ENCODE measurements at regions not wholly inside any gene's neighbourhood (a gene's known extent, or its start where the extent isn't known, plus 50 kb on each side); places are given as distances from the start of the nearest gene placed in this dataset.

GRCh38 chr2:67952066-67952465 lies 110.7 kb downstream of the C1D start (continued):
- TF ChIP-seq ZNF432 (CRISPR knock-in tag; IDR thresholded peaks at IDR 0.05; ENCODE audit: borderline replicate concordance) (no peak), SRSF4 (IDR thresholded peaks at IDR 0.05; ENCODE audit: low read depth, low read length, poor library complexity, severe bottlenecking) (no peak), ARID4A (CRISPR knock-in tag; IDR thresholded peaks at IDR 0.05; ENCODE audit: borderline replicate concordance) (no peak), SP5 (CRISPR knock-in tag; IDR thresholded peaks at IDR 0.05; ENCODE audit: borderline replicate concordance, low read depth) (no peak), CREB3 (CRISPR knock-in tag; IDR thresholded peaks at IDR 0.05) (no peak), MXD3 (CRISPR knock-in tag; IDR thresholded peaks at IDR 0.05) (no peak)

GRCh38 chr2:67954093-67954748 lies 108.6 kb downstream of the C1D start:
- Histone ChIP-seq H3K27ac (ENCODE audit: extremely low read length, insufficient read depth, low read length) (peak overlapping the region; percentile 22), H3K36me3 (replicated peaks in 1 of 2; ENCODE audit: control insufficient read depth in 1 of 2, insufficient read depth in 2 of 2, low read length in 2 of 2) (no peaks in the 10 kb centered on the region), H3K79me2 (ENCODE audit: insufficient read depth, low read length) (no peaks in the 10 kb centered on the region), H3K4me3 (replicated peaks in 1 of 3; ENCODE audit: insufficient read depth in 1 of 3, low read depth in 2 of 3, low read length in 3 of 3) (no peak overlapping the region), H4K20me1 (ENCODE audit: insufficient read depth, low read length) (no peaks in the 10 kb centered on the region), H3K4me2 (ENCODE audit: low read depth, low read length) (no peak overlapping the region), H3K4me1 (ENCODE audit: insufficient read depth, low read length) (peaks cover 4% of the 10 kb centered on the region; the same call in 1 of the 2 replicates), H3K27me3 (ENCODE audit: control insufficient read depth in 1 of 2, insufficient read depth in 2 of 2, low read length in 2 of 2) (no peaks in the 10 kb centered on the region), H3K9ac (ENCODE audit: insufficient read depth, low read depth, low read length) (no peak overlapping the region), H2AFZ (ENCODE audit: low read length) (peak overlapping the region; percentile 15), H3K9me3 (ENCODE audit: low read length) (no peaks in the 10 kb centered on the region; the same call in 1 of the 2 replicates)
- BruUV-seq (replicated peaks): no TSS peak
- FAIRE-seq (no peak), ATAC-seq (no peak), DNase-seq (ENCODE audit: low spot score) (peak; percentile 83)
- 1% methylated on average over 6 of the region's 6 CpGs for WGBS (ENCODE audit: low lambda C conversion rate)
- CTCF ChIA-PET (ENCODE audit: low intra/inter-chr PET ratio, low total read pairs): no interaction called here
- POLR2A ChIA-PET: no interaction called here
- in situ Hi-C loops (cut with HindIII; ENCODE audit: extremely low pct_ligation_motif_present, low pct_unique_long_range_greater_than_20kb) (no loop called here), intact Hi-C loops (cut with micrococcal nuclease; ENCODE audit: unreplicated experiment) (no loop called here)
- TF ChIP-seq SUZ12 (IDR thresholded peaks at IDR 0.05; ENCODE audit: low read depth, low read length) (no peak), CREB1 (IDR thresholded peaks at IDR 0.05) (no peak), CREB1 (CRISPR knock-in tag; IDR thresholded peaks at IDR 0.05) (peak; percentile 59; the same call in 1 of the 2 replicates), ZNF33B (CRISPR knock-in tag; IDR thresholded peaks at IDR 0.05) (no peak), SMC3 (IDR thresholded peaks at IDR 0.05; ENCODE audit: low read length) (no peak), NR2F6 (IDR thresholded peaks at IDR 0.05) (peak; percentile 67), NR2F6 (CRISPR knock-in tag; IDR thresholded peaks at IDR 0.05) (peak; percentile 51), ZFYVE20 (CRISPR knock-in tag; IDR thresholded peaks at IDR 0.05; ENCODE audit: borderline replicate concordance, low read depth) (no peak), ZBTB7B (CRISPR knock-in tag; IDR thresholded peaks at IDR 0.05) (peak; percentile 76), BATF2 (CRISPR knock-in tag; IDR thresholded peaks at IDR 0.05) (no peak)
